Myocyte (in vitro differentiated cells): ENCODE measurements at regions not wholly inside any gene's neighbourhood (a gene's known extent, or its start where the extent isn't known, plus 50 kb on each side); places are given as distances from the start of the nearest gene placed in this dataset.
A peak's percentile ranks its signal among the peaks of the same experiment; 100 is the strongest.

Experiments used
- DNase-seq: peaks from one replicate; pipeline ENCODE4 v3.0.0-alpha.2; 2012; ENCODE audit warnings: low read depth

DNA sequence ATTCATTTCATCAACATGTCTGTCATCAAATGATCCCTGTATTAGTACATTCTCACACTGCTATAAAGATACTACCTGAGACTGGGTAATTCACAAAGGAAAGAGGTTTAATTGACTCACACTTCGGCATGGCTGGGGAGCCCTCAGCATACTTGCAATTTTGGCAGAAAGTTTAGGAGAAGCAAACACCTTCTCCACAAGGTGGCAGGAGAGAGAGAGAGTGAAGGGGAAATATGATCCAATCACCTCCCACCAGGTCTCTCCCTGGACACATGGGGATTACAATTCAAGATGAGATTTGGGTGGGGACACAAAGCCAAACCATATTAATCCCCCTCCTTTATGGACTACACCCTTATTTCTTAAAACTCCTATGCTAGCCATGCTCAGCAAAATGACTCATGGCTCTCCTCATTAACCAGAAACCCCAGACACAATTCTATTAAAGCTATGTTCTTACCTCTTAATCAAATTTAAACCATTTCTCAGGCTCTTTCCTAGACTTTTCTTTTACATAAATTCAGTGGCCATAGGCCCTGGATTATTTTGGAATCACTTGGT is 932.3 kb downstream of the FLRT2 start:
- peak; percentile 50 for DNase-seq

DNA sequence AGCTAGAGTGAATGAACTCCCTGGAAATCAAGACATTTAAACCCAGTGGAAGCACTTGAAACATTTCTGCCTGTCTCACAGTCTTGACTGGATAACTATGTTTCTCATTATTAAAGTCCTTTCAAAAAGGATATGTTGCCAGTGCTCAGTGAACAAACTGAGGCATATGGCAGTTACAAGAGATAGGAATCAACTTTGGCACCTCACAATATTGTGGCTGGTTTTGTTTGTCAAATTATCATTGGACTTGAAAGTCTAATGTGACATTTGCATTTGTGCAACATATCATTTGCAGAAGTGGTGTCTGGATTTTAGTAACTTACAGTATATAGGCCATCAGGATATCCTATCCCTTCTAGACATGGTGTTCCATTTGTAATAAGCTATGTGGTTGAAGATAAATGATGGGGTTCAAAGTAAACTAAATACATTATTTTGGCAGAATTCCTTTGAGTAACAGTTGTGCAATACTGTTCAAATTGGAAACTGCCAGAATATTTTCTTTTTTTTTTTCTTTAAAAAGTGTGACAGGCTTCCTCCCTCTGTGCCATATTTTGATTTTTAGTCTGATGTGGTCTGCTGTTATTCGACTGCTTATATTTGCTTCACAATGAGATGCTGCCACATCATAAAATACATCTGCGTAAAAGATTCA is 927.7 kb downstream of the FLRT2 start:
- no peak for DNase-seq

DNA sequence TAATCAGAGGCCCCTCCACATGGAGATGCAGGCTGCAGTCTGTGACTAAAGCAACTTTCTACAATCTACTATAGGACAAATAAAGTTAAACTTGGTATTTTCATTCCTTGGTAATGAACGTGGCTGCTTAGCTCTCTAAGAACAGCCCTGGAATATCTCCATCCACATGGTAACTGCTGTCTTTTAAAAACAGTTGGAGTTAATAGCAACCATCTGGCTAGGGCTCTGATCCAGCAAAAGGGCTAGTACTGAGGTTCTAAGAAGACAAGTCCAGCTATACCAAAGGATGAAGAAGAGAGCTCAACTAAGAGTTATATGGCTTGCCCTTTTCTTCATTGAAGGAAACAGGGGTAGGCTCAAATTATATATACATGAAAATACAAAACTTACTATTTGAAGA is 920.1 kb downstream of the FLRT2 start:
- no peak for DNase-seq

DNA sequence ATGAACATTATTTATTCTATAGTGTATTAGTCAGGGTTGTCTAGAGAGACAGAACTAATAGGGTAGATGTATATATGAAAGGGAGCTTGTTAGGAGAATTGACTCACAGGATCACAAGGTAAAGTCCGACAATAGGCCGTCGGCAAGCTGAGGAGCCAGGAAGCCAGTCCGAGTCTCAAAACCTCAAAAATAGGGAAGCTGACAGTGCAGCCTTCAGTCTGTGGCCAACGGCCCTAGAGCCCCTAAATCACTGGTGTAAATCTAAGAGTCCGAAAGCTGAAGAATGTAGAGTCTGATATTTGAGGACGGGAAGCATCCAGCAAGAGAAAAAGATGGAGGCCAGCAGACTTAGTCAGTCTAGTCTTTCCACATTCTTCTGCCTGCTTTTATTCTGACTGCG is 912.2 kb downstream of the FLRT2 start:
- no peak for DNase-seq

DNA sequence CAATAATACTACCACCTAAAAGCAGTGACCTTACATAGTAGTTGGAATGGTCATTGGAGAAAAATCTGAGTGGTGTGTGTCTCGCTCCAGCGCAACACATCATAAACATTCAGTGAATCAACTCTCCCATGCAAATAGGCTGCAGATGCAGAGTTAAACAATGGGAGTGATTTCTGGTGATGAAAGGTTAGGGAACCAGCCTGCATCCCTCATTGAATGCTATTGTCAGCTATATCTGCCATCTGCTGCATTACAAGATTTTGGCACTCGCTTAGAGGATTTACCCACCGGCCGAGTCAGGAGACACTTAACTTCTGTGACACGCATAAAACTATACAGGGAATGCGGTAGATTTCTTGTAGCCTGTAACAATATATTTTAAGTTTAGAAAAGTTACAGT is 900.9 kb downstream of the FLRT2 start:
- DNase-seq = no peak

DNA sequence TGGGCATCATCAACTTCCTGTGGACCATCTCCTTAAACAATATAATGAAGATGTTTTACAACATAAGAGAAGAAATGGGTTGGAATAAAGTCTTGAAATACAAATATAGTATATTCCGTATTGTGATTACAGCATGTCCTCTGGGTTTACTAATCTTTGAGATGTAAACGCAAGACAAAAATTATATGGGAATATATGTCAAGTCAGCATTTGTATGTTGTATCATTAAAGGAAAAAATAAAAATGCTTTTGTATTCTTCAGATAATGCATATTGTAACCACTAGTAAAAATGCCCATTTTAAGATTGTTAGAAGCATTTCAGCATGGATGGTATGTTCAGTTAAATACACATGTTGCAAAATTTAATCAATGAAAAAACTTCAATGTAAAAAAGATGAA is 893.3 kb downstream of the FLRT2 start:
- DNase-seq = no peak

DNA sequence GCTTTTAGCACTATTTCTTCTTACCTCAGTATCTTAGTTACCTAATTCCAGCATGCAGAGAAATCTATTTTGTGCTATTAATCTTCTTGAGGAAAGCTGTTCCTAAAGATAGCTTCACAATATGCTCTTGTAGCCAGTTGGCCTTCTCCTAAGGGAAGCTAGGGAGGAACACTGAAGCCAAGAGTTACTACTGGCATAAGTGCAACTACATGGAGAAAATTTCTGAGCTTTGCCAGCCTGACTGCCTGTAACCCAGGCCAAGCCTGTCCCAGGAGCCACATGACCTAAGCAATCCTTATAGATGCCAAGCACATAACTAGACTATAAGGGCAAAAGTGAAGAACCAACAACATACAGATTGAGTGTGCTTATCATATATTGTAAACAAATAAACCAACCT is 890.2 kb downstream of the FLRT2 start:
- DNase-seq = peak; percentile 8

DNA sequence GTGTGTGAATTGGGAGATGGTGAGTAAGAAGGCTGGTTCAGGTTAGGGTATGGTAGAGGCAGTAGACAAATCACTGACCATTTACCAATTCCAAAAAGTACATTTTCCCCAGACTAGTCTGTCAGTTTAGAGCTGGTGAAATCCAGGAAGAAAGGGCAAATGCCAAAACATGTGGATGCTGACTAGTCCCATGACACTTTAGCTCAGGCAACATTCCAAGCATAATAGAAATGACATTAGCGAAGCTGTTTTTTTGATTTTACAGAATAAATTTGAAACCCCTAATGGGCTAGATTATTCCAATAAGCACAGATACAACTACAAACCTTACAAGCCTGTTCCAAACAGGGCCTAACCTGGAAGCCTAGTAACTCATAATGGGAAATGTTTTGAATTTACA is 884.2 kb downstream of the FLRT2 start:
- DNase-seq = no peak

DNA sequence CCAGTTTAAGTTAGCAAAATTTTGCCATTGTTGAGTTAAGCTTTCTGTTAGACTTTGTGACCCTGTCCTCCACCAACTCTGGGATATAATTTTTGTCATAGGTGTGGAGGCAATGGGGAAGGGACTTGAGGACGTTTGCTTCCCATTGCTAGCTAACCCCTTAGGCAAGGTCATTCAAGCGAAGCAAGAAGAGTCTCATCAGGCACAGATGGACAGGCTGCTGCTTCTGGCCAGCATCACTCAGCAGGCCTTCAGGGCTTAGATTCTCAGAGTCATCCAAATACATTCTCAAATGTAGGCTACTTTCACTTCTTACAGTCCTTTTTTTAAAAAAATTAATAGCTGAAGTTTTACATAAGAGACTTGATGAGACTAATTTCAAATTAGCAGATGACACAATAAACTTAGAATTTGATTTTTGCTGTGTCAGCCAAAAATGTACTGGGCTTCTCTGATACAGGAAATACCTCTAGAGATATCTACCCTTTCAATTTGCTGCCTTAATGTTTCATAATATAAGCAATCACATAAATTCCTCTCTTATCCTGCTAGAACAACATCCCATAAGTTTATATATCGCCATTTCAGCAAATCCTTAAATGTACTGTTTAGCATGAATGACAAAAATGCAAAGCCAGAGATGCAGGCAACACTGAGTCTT is 875.2 kb downstream of the FLRT2 start:
- DNase-seq = no peak

DNA sequence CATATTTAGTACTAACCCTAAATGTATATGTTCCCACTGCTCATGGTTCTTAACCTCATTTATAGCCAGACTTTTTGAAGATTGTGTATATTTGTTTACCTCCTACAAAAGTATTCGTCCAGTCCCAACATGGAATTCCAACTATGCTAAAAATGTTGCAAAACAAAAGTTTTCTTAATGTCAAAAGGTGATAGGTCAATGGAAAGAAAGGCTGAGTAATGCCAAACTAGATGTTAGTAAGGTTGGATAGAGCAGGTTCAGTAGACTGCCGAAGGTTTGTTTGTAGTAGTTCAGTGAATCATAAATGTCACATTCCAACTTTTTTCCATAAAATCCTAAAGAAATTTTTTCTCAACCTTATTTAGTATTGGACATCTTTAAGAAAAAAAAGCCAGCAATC is 874.5 kb downstream of the FLRT2 start:
- DNase-seq = no peak

DNA sequence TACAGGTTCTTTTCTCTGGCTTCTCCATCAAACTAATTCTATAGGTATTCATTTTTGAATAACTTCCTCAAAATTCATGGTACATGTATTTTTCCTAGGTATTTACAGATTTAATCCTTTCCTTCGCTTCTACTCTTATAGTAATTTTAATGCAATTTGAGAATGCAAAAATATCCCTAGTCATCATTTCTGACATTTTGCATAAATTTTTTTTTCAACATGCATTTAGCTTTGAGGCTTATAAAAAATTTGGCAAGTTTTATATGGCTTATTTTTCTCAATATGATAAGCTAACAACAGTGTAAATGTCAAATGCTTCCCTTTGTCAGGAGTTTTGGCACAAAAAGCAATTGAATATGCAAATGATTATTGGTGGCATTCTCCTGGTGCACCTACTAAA is 872.6 kb downstream of the FLRT2 start:
- DNase-seq = no peak

DNA sequence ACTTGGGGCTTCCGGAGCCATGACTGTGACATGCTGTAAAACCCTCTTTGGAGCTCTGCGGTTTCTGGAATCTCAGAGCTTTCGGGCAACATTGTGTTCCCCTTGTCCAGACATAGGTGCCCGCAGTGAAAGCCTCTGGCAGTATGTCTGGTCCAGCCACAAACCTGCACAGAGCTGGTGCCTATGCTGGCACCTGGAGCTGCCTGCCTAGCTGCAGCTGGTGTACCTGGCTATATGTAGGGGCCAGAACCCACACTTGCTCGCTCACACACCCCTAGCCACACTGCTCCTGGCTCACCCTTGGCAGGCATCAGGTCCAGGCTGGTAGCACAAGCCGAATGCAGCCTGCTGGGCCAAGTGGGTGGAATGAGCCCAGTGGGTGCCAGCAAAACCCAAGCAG is 861.1 kb downstream of the FLRT2 start:
- DNase-seq = no peak

DNA sequence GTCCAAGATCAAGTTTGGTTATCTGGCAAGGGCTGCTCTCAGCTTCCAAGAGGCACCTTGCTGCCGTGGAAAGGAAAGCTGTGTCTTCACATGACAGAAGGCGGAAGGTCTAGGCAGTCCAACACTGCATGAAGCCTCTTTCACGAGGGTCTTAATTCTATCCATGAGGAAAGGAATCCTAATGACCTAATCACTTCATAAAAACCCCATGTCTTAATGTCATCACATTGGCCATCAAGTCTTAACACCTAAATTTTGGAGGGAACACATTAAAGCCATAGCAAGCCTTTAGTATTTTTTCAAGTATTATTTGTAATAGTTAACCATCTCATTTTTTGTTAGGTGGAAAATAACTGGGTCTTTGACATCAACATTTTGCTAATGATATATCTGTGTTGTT is 858.3 kb downstream of the FLRT2 start:
- no peak for DNase-seq

DNA sequence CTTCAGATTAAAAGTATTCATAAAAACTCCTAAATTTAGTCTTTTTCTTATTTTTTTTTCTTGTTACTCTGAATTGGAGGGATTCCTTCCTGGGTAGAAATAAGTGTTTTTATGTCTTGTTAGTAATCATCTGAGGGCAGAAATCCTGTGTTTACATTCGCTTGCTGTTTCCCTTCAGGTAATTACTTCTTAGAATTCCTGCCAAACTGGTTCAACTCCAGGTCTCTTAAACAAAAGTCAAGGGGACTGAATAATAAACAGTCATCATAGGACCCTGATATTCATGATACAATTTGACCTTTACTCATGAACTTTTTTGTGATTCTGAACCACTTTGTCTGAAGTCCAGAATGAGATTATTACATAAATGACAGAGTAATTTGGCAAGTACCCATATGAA is 843.9 kb downstream of the FLRT2 start:
- no peak for DNase-seq

DNA sequence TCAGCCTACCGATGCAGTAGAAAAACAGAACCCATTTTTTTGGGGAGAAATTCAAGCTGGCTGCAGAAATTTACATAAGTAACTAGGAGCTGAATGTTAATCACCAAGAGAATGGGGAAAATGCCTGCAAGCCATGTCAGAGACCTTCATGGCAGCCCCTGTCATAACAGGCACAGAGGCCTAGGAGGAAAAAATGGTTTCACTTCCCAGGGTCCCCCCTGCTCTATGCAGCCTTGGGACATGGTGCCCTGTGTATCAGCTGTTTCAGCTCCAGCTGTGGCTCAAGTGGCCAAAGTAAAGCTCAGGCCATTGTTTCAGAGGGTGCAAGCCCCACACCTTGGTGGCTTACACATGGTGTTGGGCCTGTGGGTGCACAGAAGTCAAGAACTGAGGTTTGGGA is 842.5 kb downstream of the FLRT2 start:
- no peak for DNase-seq

DNA sequence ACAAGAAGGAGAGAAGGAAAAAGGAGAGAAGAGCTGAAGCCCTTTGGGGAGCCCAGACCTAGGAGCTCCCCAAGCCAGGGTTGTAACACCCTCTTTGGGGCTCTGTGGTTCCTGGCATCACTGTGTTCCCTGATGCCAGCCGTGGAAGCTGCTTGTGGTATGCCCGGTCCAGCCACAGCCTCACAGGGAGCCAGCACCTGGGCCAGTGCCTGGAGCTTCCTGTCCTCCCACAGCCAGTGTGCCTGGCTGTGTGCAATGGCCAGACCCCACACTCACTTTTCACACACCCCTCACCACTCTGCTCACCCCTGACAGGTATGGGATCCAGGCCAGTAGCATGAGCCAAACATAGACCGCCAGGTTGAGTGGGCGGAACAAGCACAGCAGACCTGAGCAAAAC is 834.7 kb downstream of the FLRT2 start:
- DNase-seq = no peak

DNA sequence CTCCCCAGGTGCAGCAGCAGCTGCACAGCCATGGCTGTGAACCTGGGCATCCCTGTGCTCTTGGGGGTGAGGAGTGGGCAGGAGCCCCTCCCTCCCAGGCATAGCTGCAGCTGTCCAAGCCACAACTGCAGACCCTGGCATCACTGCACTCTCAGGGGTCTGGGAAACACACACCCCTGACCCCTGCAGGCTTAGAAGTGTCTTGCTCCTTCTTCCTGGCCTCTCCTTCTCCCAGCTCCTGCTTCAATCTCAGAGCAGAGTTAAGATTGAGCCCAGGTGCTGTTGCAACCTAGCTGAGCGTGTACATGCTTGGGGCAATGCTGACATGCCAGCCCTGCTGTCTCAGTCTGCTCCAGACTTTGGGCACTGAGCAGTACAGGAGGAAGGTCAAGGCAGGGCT is 833.6 kb downstream of the FLRT2 start:
- no peak for DNase-seq

DNA sequence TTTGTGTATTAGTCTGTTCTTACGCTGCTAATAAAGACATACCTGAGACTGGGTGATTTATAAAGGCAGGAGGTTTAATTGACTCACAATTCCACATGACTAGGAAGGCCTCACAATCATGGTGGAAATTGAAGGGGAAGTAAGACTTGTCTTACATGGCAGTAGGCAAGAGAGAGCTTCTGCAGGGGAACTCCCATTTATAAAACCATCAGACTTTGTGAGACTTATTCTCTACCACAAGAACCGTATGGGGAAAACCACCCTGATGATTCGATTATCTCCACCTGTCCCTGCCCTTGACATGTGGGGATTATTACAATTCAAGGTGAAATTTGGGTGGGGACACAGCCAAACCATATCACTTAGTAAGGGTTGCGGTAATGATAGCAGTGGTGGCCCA is 833.1 kb downstream of the FLRT2 start:
- DNase-seq = no peak

DNA sequence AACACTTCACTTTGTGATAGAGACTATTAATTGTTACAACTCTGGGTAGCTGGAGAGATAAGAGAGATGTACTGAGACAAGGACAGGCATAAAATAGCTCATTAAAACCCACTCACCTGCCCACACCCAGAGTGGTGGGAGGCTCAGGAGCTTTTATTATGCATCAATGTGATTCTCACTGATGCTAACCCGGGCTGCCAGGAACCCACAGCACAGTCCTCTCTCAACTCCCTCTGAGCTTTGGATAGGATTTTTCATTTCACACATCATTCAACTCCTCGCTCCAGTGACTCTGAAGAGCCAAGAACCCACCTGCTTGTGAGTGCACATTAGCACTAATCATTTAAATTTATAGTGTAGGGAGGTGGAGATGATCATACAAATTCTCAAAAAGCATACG is 827.9 kb downstream of the FLRT2 start:
- DNase-seq = no peak

DNA sequence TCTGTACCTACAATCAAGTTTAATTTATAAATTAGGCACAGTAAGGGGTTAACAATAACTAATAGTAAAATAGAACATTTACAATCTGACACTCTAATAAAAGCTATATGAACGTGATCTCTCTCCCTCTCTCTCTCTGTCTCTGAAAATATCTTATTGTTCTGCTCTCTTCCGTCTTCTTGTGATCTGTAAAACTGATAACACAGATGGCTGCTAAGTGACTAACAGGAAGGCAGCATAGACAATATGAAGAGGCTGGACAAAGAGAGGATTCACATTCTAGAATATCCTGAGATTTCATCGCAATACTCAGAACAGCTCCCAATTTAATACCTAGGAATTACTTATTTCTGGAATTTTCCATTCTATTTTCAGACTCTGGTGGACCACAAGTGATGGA is 827.2 kb downstream of the FLRT2 start:
- no peak for DNase-seq

DNA sequence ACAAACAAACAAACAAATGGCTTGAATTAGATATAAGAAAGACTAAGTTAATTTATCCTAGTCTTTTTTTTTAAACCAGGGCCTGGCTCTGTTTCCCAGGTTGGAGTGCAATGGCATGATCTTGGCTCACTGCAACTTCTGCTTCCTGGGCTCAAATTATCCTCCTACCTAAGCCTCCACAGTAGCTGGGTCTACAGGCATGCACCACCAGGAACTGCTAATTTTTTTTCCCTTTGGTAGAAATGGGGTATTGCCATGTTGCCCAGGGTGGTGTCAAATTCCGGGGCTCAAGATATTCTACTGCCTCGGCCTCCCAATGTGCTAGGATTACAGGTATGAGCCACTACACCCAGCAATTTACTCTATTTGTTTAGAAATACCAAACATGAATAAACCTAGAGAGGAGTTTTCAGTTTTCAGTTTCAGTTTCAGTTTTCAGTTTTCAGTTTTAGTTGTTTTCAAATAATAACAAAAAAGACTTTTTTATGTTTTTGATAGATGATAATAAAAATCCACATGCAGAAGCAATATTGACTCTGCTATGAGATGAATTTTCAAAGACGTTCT is 817.0 kb downstream of the FLRT2 start:
- no peak for DNase-seq

DNA sequence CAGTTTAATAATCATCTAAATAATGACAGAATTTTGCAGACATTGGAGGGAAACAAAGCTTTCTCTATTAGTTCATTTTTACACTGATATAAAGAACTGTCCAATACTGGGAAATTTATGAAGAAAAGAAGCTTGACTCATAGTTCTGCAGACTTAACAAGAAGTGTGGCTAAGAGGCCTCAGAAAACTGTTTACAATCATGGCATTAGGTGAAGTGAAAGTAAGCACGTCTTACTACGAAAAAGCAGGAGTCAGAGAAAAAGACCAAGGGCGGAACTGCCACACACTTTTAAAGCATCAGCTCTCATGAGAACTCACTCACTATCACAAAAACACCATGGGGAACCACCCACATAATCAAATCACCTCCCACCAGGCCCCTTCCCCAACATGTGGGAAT is 804.4 kb downstream of the FLRT2 start:
- DNase-seq = no peak

DNA sequence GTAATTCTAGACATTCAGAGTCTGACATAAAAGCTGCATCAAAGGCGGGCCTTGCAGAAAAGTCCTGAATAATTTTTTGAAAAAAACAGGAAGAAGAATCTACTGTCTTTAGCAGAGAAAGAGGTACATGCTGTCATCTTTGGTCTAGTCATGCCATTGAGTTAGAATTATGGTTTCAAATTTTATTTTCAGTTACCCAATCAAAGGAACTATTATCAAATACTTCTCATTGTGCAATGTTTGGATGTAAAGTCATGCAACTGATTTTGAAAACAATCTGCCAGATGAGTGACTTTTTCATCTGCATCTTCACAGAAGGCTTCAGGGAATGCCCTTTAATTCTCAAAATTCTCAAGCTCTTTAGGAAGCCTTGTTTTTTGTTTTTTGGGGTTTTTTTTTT is 803.5 kb downstream of the FLRT2 start:
- no peak for DNase-seq
